Endothelial cell (in vitro differentiated cells): ENCODE measurements at regions not wholly inside any gene's neighbourhood (a gene's known extent, or its start where the extent isn't known, plus 50 kb on each side); places are given as distances from the start of the nearest gene placed in this dataset.

Experiments used
- DNase-seq: peaks from one replicate; pipeline ENCODE4 v3.0.0; 2021; ENCODE audit warnings: low spot score
- H3K27ac Mint-ChIP-seq: one replicate; pipeline ENCODE4 v1.8.0; 2021; ENCODE audit warnings: mixed read lengths, inconsistent platforms; ENCODE audit not compliant: unreplicated experiment
- H3K27me3 Mint-ChIP-seq: one replicate; pipeline ENCODE4 v1.8.0; 2021; ENCODE audit warnings: mild to moderate bottlenecking, moderate library complexity, mixed read lengths, inconsistent platforms; ENCODE audit not compliant: unreplicated experiment
- H3K36me3 Mint-ChIP-seq: one replicate; pipeline ENCODE4 v1.8.0; 2021; ENCODE audit warnings: mild to moderate bottlenecking, low read depth, mixed read lengths, inconsistent platforms; ENCODE audit not compliant: unreplicated experiment
- H3K4me1 Mint-ChIP-seq: one replicate; pipeline ENCODE4 v1.8.0; 2021; ENCODE audit warnings: mild to moderate bottlenecking, mixed read lengths, inconsistent platforms; ENCODE audit not compliant: unreplicated experiment
- H3K4me3 Mint-ChIP-seq: one replicate; pipeline ENCODE4 v1.8.0; 2021; ENCODE audit warnings: mild to moderate bottlenecking, mixed read lengths, inconsistent platforms; ENCODE audit not compliant: unreplicated experiment
- H3K9me3 Mint-ChIP-seq: one replicate; pipeline ENCODE4 v1.8.0; 2021; ENCODE audit warnings: mixed read lengths, inconsistent platforms; ENCODE audit not compliant: unreplicated experiment
- TF ChIP-seq, protein P1 (sequence below): fragments of 200-600 bp; sonication (generic); IDR thresholded peaks from one replicate; pipeline ENCODE4 v1.5.0; 2021; ENCODE audit warnings: antibody characterized with exemption; ENCODE audit not compliant: unreplicated experiment

DNA sequence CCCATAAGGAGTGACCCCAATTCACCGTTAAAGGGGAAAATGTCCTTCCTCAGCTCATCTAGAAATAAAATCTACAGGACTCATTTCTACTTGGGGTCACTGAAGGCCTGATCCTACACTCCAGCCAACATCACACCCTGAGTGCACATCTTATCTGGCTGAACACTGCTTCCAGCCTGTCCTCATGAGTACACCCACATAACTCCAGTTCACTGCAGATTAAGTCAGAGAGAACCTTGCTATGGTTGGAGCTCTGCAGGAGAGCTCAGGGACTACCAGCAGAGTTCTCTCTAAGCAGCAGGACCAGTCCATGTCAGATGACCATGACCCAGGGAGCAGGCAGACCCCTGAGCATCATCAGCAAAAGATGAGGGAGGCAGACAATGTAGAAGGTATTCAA, 126.9 kb upstream of the MAP3K1 start:
- no peak overlapping the region for H3K27ac Mint-ChIP-seq
- TF ChIP-seq, protein P1, sequence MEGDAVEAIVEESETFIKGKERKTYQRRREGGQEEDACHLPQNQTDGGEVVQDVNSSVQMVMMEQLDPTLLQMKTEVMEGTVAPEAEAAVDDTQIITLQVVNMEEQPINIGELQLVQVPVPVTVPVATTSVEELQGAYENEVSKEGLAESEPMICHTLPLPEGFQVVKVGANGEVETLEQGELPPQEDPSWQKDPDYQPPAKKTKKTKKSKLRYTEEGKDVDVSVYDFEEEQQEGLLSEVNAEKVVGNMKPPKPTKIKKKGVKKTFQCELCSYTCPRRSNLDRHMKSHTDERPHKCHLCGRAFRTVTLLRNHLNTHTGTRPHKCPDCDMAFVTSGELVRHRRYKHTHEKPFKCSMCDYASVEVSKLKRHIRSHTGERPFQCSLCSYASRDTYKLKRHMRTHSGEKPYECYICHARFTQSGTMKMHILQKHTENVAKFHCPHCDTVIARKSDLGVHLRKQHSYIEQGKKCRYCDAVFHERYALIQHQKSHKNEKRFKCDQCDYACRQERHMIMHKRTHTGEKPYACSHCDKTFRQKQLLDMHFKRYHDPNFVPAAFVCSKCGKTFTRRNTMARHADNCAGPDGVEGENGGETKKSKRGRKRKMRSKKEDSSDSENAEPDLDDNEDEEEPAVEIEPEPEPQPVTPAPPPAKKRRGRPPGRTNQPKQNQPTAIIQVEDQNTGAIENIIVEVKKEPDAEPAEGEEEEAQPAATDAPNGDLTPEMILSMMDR, result no peak
- H3K4me3 Mint-ChIP-seq, result no peak overlapping the region
- no peak for DNase-seq
- H3K4me1 Mint-ChIP-seq, result no peaks in the 10 kb centered on the region
- H3K9me3 Mint-ChIP-seq, result no peaks in the 10 kb centered on the region
- peaks cover 2% of the 10 kb centered on the region for H3K27me3 Mint-ChIP-seq
- H3K36me3 Mint-ChIP-seq, result peaks cover 3% of the 10 kb centered on the region

DNA sequence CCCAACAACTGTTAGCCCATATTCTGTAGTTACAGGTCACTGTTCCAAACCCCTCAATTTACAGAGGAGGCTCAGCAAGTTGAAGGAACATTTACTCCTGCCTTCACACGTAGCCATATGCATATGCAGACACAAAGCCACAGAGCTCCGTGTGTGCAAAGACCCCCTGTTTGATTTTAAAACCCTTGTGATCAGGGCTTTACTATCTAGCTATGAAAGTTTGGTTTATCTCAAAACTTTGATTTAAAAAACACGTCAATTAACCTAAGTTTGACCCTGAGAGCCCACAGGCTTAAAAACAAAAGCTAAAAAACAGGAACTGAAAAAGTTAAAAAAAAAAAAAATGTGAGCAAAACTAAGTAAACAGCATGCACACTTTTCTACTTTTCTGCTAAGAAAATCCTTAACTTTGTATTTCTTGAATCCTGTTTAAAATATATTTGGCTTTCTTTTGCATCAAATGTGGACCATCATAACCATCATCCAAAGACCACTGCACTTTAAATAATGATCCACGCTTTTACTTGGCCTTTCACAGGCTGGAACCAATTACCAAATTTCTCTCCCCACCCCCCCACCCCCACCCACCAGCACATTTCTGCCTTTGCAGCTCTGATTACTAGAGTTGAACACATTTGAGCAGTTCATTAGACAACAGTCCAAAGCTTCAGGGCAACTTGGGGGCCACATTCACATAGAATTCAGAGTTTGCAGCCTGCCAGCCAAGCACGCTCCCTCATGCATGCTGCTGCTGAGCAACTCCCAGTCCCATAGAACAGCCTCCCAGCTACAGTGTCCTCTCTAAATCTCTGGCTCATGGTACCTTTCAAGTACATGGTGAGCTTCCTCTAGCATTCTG, 128.8 kb upstream of the MAP3K1 start:
- TF ChIP-seq, protein P1, result no peak
- Mint-ChIP-seq H3K9me3 (no peaks in the 10 kb centered on the region), H3K27ac (no peak overlapping the region), H3K27me3 (peaks cover 2% of the 10 kb centered on the region), H3K36me3 (peaks cover 3% of the 10 kb centered on the region), H3K4me1 (no peaks in the 10 kb centered on the region), H3K4me3 (no peak overlapping the region)
- no peak for DNase-seq

DNA sequence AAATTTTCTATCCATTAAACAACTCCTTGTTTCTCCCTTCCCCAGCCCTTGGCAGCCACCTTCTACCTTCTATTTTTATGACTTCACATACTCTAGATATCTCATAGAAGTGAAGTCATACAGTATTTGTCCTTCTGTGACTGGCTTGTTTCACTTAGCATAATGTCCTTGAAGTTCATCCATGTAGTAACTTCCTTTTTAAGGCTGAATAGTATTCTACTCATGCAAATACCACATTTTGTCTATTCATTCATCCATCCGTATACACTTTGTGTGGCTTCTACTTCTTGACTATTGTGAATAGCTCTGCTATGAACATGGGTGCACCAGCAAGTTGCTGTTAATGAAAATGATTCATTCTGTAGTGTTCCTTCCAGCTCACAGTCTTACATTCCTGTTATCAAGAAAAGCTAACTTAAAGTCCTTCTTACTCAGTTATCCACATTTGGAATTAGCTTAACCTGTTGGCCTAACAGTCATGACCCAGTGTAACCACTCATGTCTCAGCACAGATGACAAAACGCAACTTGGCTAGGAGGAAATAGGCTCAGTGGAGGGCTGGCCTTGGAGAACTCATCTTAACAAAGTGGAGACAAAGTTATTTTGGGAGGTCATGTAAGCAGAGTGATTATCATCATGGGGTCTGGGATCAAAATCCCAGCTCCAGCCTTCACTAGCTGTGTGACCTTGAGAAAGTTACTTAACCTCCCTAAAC, 129.7 kb upstream of the MAP3K1 start:
- no peak for DNase-seq
- peaks cover 2% of the 10 kb centered on the region for H3K27me3 Mint-ChIP-seq
- no peak overlapping the region for H3K27ac Mint-ChIP-seq
- peaks cover 3% of the 10 kb centered on the region for H3K36me3 Mint-ChIP-seq
- no peaks in the 10 kb centered on the region for H3K4me1 Mint-ChIP-seq
- TF ChIP-seq, protein P1, result no peak
- no peak overlapping the region for H3K4me3 Mint-ChIP-seq
- H3K9me3 Mint-ChIP-seq, result no peaks in the 10 kb centered on the region

DNA sequence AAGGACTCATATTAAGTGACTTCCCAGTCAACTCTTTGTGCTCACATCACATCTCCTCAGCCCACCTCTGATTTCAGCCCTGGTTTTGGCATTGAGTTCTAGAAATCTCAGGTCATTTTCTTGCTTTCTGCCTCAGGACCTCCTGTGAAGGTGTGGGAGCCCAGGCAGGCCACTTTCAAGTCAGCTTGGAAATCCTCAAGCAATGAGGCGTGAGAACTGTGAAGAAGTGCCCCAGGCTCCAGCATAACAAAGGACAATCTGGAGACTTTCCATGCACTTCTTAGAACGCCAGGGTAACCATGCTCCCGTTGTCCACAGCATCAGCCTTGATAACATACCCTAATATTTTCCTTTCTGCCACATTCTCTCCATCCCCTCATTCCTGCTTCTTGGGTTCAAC, 131.2 kb upstream of the MAP3K1 start:
- H3K36me3 Mint-ChIP-seq, result peaks cover 3% of the 10 kb centered on the region
- no peaks in the 10 kb centered on the region for H3K4me1 Mint-ChIP-seq
- no peak for DNase-seq
- H3K9me3 Mint-ChIP-seq, result no peaks in the 10 kb centered on the region
- TF ChIP-seq, protein P1, result no peak
- H3K27me3 Mint-ChIP-seq, result peaks cover 2% of the 10 kb centered on the region
- H3K27ac Mint-ChIP-seq, result no peak overlapping the region
- no peak overlapping the region for H3K4me3 Mint-ChIP-seq

DNA sequence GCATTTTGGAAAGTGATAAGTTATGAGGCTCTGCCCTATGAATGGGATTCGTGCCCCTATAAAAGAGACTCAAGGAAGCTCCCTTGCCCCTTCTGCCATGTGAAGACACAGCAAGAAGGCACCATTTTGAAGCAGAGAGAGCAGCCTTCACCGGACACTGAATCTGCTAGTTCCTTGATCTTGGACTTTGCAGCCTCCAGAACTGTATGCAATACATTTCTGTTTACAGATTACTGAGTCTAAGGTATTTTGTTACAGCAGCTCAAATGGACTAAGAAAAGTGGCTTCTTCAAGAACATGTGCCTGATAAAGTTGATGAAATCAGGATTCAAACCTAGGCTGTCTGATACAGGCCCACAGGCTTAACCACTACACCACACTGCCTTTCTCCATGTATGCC, 131.6 kb upstream of the MAP3K1 start:
- no peaks in the 10 kb centered on the region for H3K9me3 Mint-ChIP-seq
- H3K27me3 Mint-ChIP-seq, result peaks cover 2% of the 10 kb centered on the region
- peaks cover 3% of the 10 kb centered on the region for H3K36me3 Mint-ChIP-seq
- DNase-seq, result no peak
- no peak overlapping the region for H3K4me3 Mint-ChIP-seq
- H3K27ac Mint-ChIP-seq, result no peak overlapping the region
- no peaks in the 10 kb centered on the region for H3K4me1 Mint-ChIP-seq
- TF ChIP-seq, protein P1, result no peak
